Prostate gland (tissue), 2 donors: ENCODE measurements at regions not wholly inside any gene's neighbourhood (a gene's known extent, or its start where the extent isn't known, plus 50 kb on each side); places are given as distances from the start of the nearest gene placed in this dataset.

Experiments
- POLR2A ChIP-seq: fragments of 450-650 bp; IDR thresholded peaks from one replicate; pipeline ENCODE4 v1.6.1; 2016; ENCODE audit warnings: antibody characterized with exemption, mild to moderate bottlenecking
- POLR2AphosphoS5 ChIP-seq: sonication (generic); formaldehyde crosslinking; IDR thresholded peaks from one replicate; pipeline ENCODE4 v1.6.1; 2017; ENCODE audit warnings: antibody characterized with exemption
- TF ChIP-seq, protein P1 (sequence below), 4 experiments: fragments of 200-600 bp in 2 of 4; fragments of 450-650 bp in 2 of 4; sonication (generic) in 2 of 4; IDR thresholded peaks; 1 replicate in 3 of 4; 2 replicates in 1 of 4; pipeline ENCODE4 v1.5.1; 2016 to 2019; ENCODE audit warnings: antibody characterized with exemption in 4 of 4, mild to moderate bottlenecking in 2 of 4, moderate library complexity in 2 of 4

DNA sequence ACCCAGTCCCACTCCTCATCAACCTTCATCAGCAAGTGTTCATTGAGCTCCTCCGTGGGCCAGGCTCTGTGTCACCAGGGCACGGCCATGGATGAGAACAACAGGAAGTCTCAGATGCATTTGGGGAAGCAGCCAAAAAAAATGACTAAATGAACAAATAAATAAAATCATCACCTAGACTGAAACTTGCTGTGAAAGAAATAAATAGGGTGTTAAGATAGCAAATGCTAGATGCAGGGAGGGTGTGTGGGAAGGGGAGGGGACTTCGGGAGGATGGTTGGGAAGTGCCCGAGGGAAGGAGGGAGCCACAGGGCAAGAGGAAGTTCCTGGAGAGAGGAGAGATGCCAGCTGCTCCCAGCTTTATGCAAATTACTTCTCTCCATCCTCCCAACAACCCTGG is 696.7 kb downstream of the PTPRU start:
- TF ChIP-seq, protein P1, sequence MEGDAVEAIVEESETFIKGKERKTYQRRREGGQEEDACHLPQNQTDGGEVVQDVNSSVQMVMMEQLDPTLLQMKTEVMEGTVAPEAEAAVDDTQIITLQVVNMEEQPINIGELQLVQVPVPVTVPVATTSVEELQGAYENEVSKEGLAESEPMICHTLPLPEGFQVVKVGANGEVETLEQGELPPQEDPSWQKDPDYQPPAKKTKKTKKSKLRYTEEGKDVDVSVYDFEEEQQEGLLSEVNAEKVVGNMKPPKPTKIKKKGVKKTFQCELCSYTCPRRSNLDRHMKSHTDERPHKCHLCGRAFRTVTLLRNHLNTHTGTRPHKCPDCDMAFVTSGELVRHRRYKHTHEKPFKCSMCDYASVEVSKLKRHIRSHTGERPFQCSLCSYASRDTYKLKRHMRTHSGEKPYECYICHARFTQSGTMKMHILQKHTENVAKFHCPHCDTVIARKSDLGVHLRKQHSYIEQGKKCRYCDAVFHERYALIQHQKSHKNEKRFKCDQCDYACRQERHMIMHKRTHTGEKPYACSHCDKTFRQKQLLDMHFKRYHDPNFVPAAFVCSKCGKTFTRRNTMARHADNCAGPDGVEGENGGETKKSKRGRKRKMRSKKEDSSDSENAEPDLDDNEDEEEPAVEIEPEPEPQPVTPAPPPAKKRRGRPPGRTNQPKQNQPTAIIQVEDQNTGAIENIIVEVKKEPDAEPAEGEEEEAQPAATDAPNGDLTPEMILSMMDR (IDR thresholded peaks at IDR 0.05) = no peak
- TF ChIP-seq POLR2A = no peak
- no peak for TF ChIP-seq POLR2AphosphoS5
